Activated CD8-positive, alpha-beta T cell treated with anti-CD3 and anti-CD28 coated beads for 36 hours (primary cell): ENCODE measurements at regions not wholly inside any gene's neighbourhood (a gene's known extent, or its start where the extent isn't known, plus 50 kb on each side); places are given as distances from the start of the nearest gene placed in this dataset.

Experiments used
- ATAC-seq: fragments of 200-7000 bp; cut with Tn5 transposase; one replicate; pipeline ENCODE4 v1.10.0; 2021; ENCODE audit warnings: mild to moderate bottlenecking, moderate library complexity
- CTCF ChIA-PET: fragments of 350-600 bp; sonication (Branson Sonifier 250); formaldehyde crosslinking; loops from one replicate; lab custom pipeline; 2021; ENCODE audit warnings: antibody characterized with exemption; lab: Charles Lee
- POLR2A ChIA-PET: fragments of 350-600 bp; sonication (Branson Sonifier 250); formaldehyde crosslinking; loops from one replicate; lab custom pipeline; 2021; ENCODE audit warnings: antibody characterized with exemption; lab: Charles Lee
- DNase-seq: peaks from one replicate; pipeline ENCODE4 v3.0.0-alpha.2; 2020
- H3K27ac Mint-ChIP-seq: one replicate; pipeline ENCODE4 v1.8.0; 2021; ENCODE audit warnings: mild to moderate bottlenecking, mixed read lengths
- H3K27me3 Mint-ChIP-seq: one replicate; pipeline ENCODE4 v1.8.0; 2021; ENCODE audit warnings: mixed read lengths
- H3K36me3 Mint-ChIP-seq: one replicate; pipeline ENCODE4 v1.8.0; 2021; ENCODE audit warnings: low read depth, mixed read lengths
- H3K4me1 Mint-ChIP-seq: one replicate; pipeline ENCODE4 v1.8.0; 2021; ENCODE audit warnings: low read depth, mixed read lengths
- H3K4me3 Mint-ChIP-seq: one replicate; pipeline ENCODE4 v1.8.0; 2021; ENCODE audit warnings: mild to moderate bottlenecking, moderate library complexity, mixed read lengths
- H3K9me3 Mint-ChIP-seq: one replicate; pipeline ENCODE4 v1.8.0; 2021; ENCODE audit warnings: mixed read lengths
- CTCF ChIP-seq: fragments of 200-600 bp; IDR thresholded peaks from one replicate; pipeline ENCODE4 v1.8.0; 2022; ENCODE audit warnings: antibody characterized with exemption, mild to moderate bottlenecking
- intact Hi-C: fragments of 100-400 bp; cut with micrococcal nuclease; formaldehyde crosslinking; loops from one replicate; pipeline ENCODE4 v1.10.0; 2022

GRCh38 chr1:232555494-232556210, 74.3 kb downstream of the SIPA1L2 start:
- Mint-ChIP-seq H3K4me3 (no peak overlapping the region), H3K9me3 (no peaks in the 10 kb centered on the region), H3K27me3 (peaks cover 4% of the 10 kb centered on the region), H3K36me3 (no peaks in the 10 kb centered on the region), H3K4me1 (peaks cover 10% of the 10 kb centered on the region), H3K27ac (no peak overlapping the region)
- ATAC-seq (no peak), DNase-seq (no peak)
- ChIA-PET CTCF (interaction anchor here (1.0 kb wide), 1 partner anchor 12 kb away, joined by 3 read pairs; no protein-coding TSS in a partner anchor), POLR2A (no interaction called here)
- TF ChIP-seq CTCF, result no peak
- intact Hi-C loops, result no loop called here

GRCh38 chr1:232554409-232554808, 75.5 kb downstream of the SIPA1L2 start:
- intact Hi-C loops, result no loop called here
- ATAC-seq, result no peak
- no peak for DNase-seq
- peaks cover 4% of the 10 kb centered on the region for H3K27me3 Mint-ChIP-seq
- H3K27ac Mint-ChIP-seq, result no peak overlapping the region
- peaks cover 10% of the 10 kb centered on the region for H3K4me1 Mint-ChIP-seq
- CTCF ChIA-PET, result no interaction called here
- no peak for TF ChIP-seq CTCF
- POLR2A ChIA-PET, result no interaction called here
- no peak overlapping the region for H3K4me3 Mint-ChIP-seq
- H3K9me3 Mint-ChIP-seq, result no peaks in the 10 kb centered on the region
- H3K36me3 Mint-ChIP-seq, result no peaks in the 10 kb centered on the region

- CTCF ChIA-PET, result no interaction called here
- H3K4me1 Mint-ChIP-seq, result peaks cover 10% of the 10 kb centered on the region
- no peaks in the 10 kb centered on the region for H3K36me3 Mint-ChIP-seq
These were observed 76.1 kb downstream of the SIPA1L2 start for GRCh38 chr1:232553809-232554208.

GRCh38 chr1:232553050-232553754, 76.7 kb downstream of the SIPA1L2 start:
- CTCF ChIA-PET, result no interaction called here
- intact Hi-C loops, result no loop called here
- DNase-seq (no peak), ATAC-seq (no peak)
- no peak overlapping the region for H3K27ac Mint-ChIP-seq
- TF ChIP-seq CTCF, result no peak
- POLR2A ChIA-PET, result interaction anchor here (0.7 kb wide), 1 partner anchor 817 kb away, joined by 3 read pairs; no protein-coding TSS in a partner anchor
- no peaks in the 10 kb centered on the region for H3K36me3 Mint-ChIP-seq
- peaks cover 6% of the 10 kb centered on the region for H3K27me3 Mint-ChIP-seq
- H3K4me1 Mint-ChIP-seq, result peaks cover 8% of the 10 kb centered on the region
- no peaks in the 10 kb centered on the region for H3K9me3 Mint-ChIP-seq
- no peak overlapping the region for H3K4me3 Mint-ChIP-seq

More at GRCh38 chr1:232553809-232554208, 76.1 kb downstream of the SIPA1L2 start:
- no peak for ATAC-seq
- Mint-ChIP-seq H3K4me3 (no peak overlapping the region), H3K27me3 (peaks cover 4% of the 10 kb centered on the region), H3K9me3 (no peaks in the 10 kb centered on the region), H3K27ac (no peak overlapping the region)
- no peak for DNase-seq
- POLR2A ChIA-PET, result interaction anchor here (0.7 kb wide), 1 partner anchor 818 kb away, joined by 3 read pairs; no protein-coding TSS in a partner anchor
- TF ChIP-seq CTCF, result no peak
- intact Hi-C loops, result no loop called here

- POLR2A ChIA-PET, result no interaction called here
- H3K4me3 Mint-ChIP-seq, result no peak overlapping the region
- H3K27me3 Mint-ChIP-seq, result peaks cover 7% of the 10 kb centered on the region
- CTCF ChIA-PET, result no interaction called here
- no peak overlapping the region for H3K27ac Mint-ChIP-seq
- ATAC-seq, result no peak
- no peak for TF ChIP-seq CTCF
- no peak for DNase-seq
- H3K4me1 Mint-ChIP-seq, result no peaks in the 10 kb centered on the region
- intact Hi-C loops, result no loop called here
- no peaks in the 10 kb centered on the region for H3K36me3 Mint-ChIP-seq
- no peaks in the 10 kb centered on the region for H3K9me3 Mint-ChIP-seq
These were observed 78.5 kb downstream of the SIPA1L2 start for GRCh38 chr1:232551386-232551785.
